MM.1S (cell line): ENCODE measurements at regions not wholly inside any gene's neighbourhood (a gene's known extent, or its start where the extent isn't known, plus 50 kb on each side); places are given as distances from the start of the nearest gene placed in this dataset.

Experiments used
- DNase-seq: peaks from one replicate; pipeline ENCODE4 v3.0.0-alpha.2; 2015
- H2AFZ ChIP-seq: fragments of 300-600 bp; sonication (generic); 2 replicates; pipeline ENCODE4 v1.6.0; 2016; ENCODE audit warnings: antibody characterized with exemption, low read length
- H3F3A ChIP-seq: fragments of 300-600 bp; sonication (generic); 2 replicates; pipeline ENCODE4 v1.6.1; 2016; ENCODE audit warnings: mild to moderate bottlenecking, antibody characterized with exemption, low read length, moderate library complexity, mixed read lengths; ENCODE audit not compliant: insufficient read depth
- H3K27ac ChIP-seq: fragments of 300-600 bp; sonication (generic); 2 replicates; pipeline ENCODE4 v1.5.1; 2016; ENCODE audit warnings: mild to moderate bottlenecking, low read length
- H3K27me3 ChIP-seq: fragments of 300-600 bp; sonication (generic); replicated peaks from 2 replicates; pipeline ENCODE4 v1.6.0; 2016; ENCODE audit warnings: low read length; ENCODE audit not compliant: insufficient read depth
- H3K36me3 ChIP-seq: fragments of 300-600 bp; sonication (generic); replicated peaks from 2 replicates; pipeline ENCODE4 v1.6.1; 2016; ENCODE audit warnings: mild to moderate bottlenecking, low read length, mixed read lengths; ENCODE audit not compliant: insufficient read depth
- H3K4me1 ChIP-seq: fragments of 300-600 bp; sonication (generic); 2 replicates; pipeline ENCODE4 v1.6.1; 2016; ENCODE audit warnings: low read length, mixed read lengths
- H3K4me2 ChIP-seq: fragments of 300-600 bp; sonication (generic); 2 replicates; pipeline ENCODE4 v1.6.0; 2016; ENCODE audit warnings: low read depth, low read length
- H3K4me3 ChIP-seq: fragments of 300-600 bp; sonication (generic); 2 replicates; pipeline ENCODE4 v1.5.1; 2016; ENCODE audit warnings: low read length, mixed read lengths
- H3K79me2 ChIP-seq: fragments of 300-600 bp; sonication (generic); 2 replicates; pipeline ENCODE4 v1.6.1; 2016; ENCODE audit warnings: mixed run types, low read length, mixed read lengths
- H3K9ac ChIP-seq: fragments of 300-600 bp; sonication (generic); 2 replicates; pipeline ENCODE4 v1.6.1; 2016; ENCODE audit warnings: low read length, mixed read lengths
- H3K9me2 ChIP-seq: fragments of 300-600 bp; sonication (generic); replicated peaks from 2 replicates; pipeline ENCODE4 v1.6.1; 2016; ENCODE audit warnings: mild to moderate bottlenecking, low read length, mixed read lengths; ENCODE audit not compliant: insufficient read depth
- H3K9me3 ChIP-seq: fragments of 300-600 bp; sonication (generic); replicated peaks from 2 replicates; pipeline ENCODE4 v1.6.1; 2016; ENCODE audit warnings: mild to moderate bottlenecking, low read length, mixed read lengths; ENCODE audit not compliant: insufficient read depth
- H4K20me1 ChIP-seq: fragments of 300-600 bp; sonication (generic); 2 replicates; pipeline ENCODE4 v1.6.1; 2016; ENCODE audit warnings: mild to moderate bottlenecking, low read length, moderate library complexity, mixed read lengths; ENCODE audit not compliant: insufficient read depth
- EZH2 ChIP-seq: fragments of 300-600 bp; sonication (generic); optimal IDR thresholded peaks from 2 replicates; pipeline ENCODE3; 2017; ENCODE audit warnings: low read depth, mild to moderate bottlenecking, antibody characterized with exemption, low read length, mixed read lengths
- EZH2phosphoT487 ChIP-seq: fragments of 300-600 bp; sonication (generic); IDR thresholded peaks from 2 replicates; pipeline ENCODE4 v1.6.1; 2018; ENCODE audit warnings: antibody characterized with exemption, low read length
- TF ChIP-seq, protein P1 (sequence below): fragments of 300-600 bp; sonication (generic); IDR thresholded peaks from 2 replicates; pipeline ENCODE4 v1.5.1; 2016; ENCODE audit warnings: antibody characterized with exemption, low read length, mixed read lengths

DNA sequence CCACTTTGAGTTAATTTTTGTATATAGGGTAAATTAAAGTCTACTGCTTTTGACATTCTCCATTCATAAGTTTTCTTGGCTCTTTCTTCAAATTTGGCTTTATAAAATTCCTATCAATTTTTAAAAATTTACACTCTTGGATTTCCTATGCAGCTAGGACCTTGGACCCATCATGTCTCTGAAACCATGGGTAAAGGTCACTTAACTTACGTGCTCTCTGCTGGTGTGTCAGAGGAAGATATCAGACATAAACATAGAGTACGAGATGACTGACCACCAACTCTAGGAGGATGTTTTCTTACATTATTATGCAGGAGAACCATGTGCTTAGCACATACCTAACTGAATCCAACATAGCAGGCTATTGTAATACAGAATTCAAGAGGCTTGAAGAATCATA lies 62.5 kb upstream of the C1GALT1C1 start:
- Histone ChIP-seq H3K9me2 (no peaks in the 10 kb centered on the region), H2AFZ (no peak overlapping the region), H3K27ac (no peak overlapping the region), H3K4me1 (peaks cover 20% of the 10 kb centered on the region), H3K4me3 (no peak overlapping the region), H3F3A (peaks cover 17% of the 10 kb centered on the region), H3K36me3 (no peaks in the 10 kb centered on the region), H3K4me2 (no peak overlapping the region), H3K79me2 (no peaks in the 10 kb centered on the region), H4K20me1 (no peaks in the 10 kb centered on the region), H3K27me3 (no peaks in the 10 kb centered on the region), H3K9ac (no peak overlapping the region), H3K9me3 (no peaks in the 10 kb centered on the region)
- TF ChIP-seq, protein P1, sequence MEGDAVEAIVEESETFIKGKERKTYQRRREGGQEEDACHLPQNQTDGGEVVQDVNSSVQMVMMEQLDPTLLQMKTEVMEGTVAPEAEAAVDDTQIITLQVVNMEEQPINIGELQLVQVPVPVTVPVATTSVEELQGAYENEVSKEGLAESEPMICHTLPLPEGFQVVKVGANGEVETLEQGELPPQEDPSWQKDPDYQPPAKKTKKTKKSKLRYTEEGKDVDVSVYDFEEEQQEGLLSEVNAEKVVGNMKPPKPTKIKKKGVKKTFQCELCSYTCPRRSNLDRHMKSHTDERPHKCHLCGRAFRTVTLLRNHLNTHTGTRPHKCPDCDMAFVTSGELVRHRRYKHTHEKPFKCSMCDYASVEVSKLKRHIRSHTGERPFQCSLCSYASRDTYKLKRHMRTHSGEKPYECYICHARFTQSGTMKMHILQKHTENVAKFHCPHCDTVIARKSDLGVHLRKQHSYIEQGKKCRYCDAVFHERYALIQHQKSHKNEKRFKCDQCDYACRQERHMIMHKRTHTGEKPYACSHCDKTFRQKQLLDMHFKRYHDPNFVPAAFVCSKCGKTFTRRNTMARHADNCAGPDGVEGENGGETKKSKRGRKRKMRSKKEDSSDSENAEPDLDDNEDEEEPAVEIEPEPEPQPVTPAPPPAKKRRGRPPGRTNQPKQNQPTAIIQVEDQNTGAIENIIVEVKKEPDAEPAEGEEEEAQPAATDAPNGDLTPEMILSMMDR = no peak
- TF ChIP-seq EZH2 = no peak
- TF ChIP-seq EZH2phosphoT487 = no peak
- no peak for DNase-seq

DNA sequence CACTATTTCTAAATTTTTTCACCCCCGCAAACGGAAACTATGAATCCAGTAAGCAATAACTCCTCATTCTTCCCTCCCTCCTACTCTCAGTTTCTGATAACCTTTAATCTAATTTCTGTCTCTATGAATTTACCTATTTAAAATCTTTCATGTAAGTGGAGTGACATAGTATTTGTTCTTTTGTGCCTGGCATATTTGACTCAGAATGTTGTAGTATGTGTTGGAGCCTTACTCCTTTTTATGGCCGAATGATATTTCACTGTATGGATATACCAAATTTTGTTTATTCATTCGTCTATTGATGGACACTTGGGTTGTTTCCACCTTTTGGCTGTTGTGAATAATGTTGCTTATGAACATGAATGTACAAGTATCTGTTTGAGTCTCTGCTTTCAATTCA lies 61.1 kb upstream of the C1GALT1C1 start:
- Histone ChIP-seq H3K4me2 (no peak overlapping the region), H3K27me3 (no peaks in the 10 kb centered on the region), H3K36me3 (no peaks in the 10 kb centered on the region), H3K4me3 (no peak overlapping the region), H2AFZ (no peak overlapping the region), H3K27ac (no peak overlapping the region), H3K9ac (no peak overlapping the region), H3K9me2 (no peaks in the 10 kb centered on the region), H3F3A (peaks cover 4% of the 10 kb centered on the region; the same call in 1 of the 2 replicates), H3K4me1 (peaks cover 14% of the 10 kb centered on the region), H3K79me2 (no peaks in the 10 kb centered on the region), H4K20me1 (no peaks in the 10 kb centered on the region), H3K9me3 (no peaks in the 10 kb centered on the region)
- DNase-seq = no peak
- no peak for TF ChIP-seq EZH2phosphoT487
- TF ChIP-seq, protein P1 = no peak
- no peak for TF ChIP-seq EZH2

DNA sequence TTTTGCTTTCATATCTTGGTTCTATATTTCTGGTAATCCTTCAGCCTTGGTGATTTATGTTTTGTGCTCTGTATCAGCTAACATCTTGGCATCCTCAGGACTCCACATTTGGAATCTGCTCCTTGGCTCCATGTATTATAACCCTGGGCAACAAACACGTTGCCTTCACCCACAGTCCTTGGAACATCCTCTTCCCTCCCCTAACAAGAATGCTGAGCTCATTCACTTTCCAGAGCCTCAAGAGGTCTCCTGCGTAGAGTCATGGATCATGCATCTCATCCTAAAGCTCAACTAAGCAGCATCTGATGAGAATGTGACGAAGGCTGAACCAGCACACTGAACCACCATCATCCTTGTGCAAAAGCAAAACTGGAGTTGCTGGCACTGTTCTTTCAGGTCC lies 60.5 kb upstream of the C1GALT1C1 start:
- Histone ChIP-seq H3K27ac (no peak overlapping the region), H3K9me3 (no peaks in the 10 kb centered on the region), H3K4me2 (no peak overlapping the region), H3K27me3 (no peaks in the 10 kb centered on the region), H2AFZ (no peak overlapping the region), H3K4me3 (no peak overlapping the region), H3K4me1 (peaks cover 8% of the 10 kb centered on the region), H3F3A (no peaks in the 10 kb centered on the region), H3K79me2 (no peaks in the 10 kb centered on the region), H3K9me2 (no peaks in the 10 kb centered on the region), H3K9ac (no peak overlapping the region), H4K20me1 (no peaks in the 10 kb centered on the region), H3K36me3 (no peaks in the 10 kb centered on the region)
- TF ChIP-seq EZH2 = no peak
- TF ChIP-seq, protein P1 = no peak
- DNase-seq = no peak
